PC-3 (cell line): ENCODE measurements at regions not wholly inside any gene's neighbourhood (a gene's known extent, or its start where the extent isn't known, plus 50 kb on each side); places are given as distances from the start of the nearest gene placed in this dataset.

Source experiments
- ATAC-seq: fragments of 200-7000 bp; cut with Tn5 transposase; 2 replicates; pipeline ENCODE4 v1.9.1; 2020; ENCODE audit warnings: mild to moderate bottlenecking, moderate library complexity
- BruUV-seq: library from RNA; stranded (reverse); fragments of 400-500 nt; replicated peaks from 2 replicates; lab custom pipeline; 2021; lab: Mats Ljungman, UMichigan
- CTCF ChIA-PET: fragments of 300-600 bp; sonication (Branson Sonifier 250); formaldehyde crosslinking; loops from one replicate; lab custom pipeline; 2022; ENCODE audit warnings: antibody characterized with exemption; lab: Charles Lee
- POLR2A ChIA-PET: fragments of 300-600 bp; sonication (Branson Sonifier 250); formaldehyde crosslinking; loops from one replicate; lab custom pipeline; 2022; ENCODE audit warnings: antibody characterized with exemption; ENCODE audit not compliant: unreplicated experiment; lab: Charles Lee
- DNase-seq: peaks from one replicate; pipeline ENCODE4 v3.0.0-alpha.2; 2015
- H2AFZ ChIP-seq: fragments of 300-600 bp; sonication (generic); 2 replicates; pipeline ENCODE4 v1.6.0; 2016; ENCODE audit warnings: antibody characterized with exemption, low read length
- H3F3A ChIP-seq: fragments of 300-600 bp; sonication (generic); one replicate; pipeline ENCODE4 v1.6.0; 2017; ENCODE audit warnings: antibody characterized with exemption, low read length, control low read depth, mild to moderate bottlenecking; ENCODE audit not compliant: unreplicated experiment
- H3K27ac ChIP-seq: fragments of 300-600 bp; sonication (generic); 2 replicates; pipeline ENCODE4 v1.5.1; 2016; ENCODE audit warnings: mild to moderate bottlenecking, low read length
- H3K27me3 ChIP-seq: fragments of 300-600 bp; sonication (generic); 2 replicates; pipeline ENCODE4 v1.6.1; 2016; ENCODE audit warnings: low read length, mixed read lengths
- H3K36me3 ChIP-seq: fragments of 300-600 bp; sonication (generic); 2 replicates; pipeline ENCODE4 v1.6.1; 2016; ENCODE audit warnings: low read depth, mixed run types, low read length, mixed read lengths
- H3K4me1 ChIP-seq: fragments of 300-600 bp; sonication (generic); 2 replicates; pipeline ENCODE4 v1.5.1; 2016; ENCODE audit warnings: low read length; ENCODE audit not compliant: insufficient read depth
- H3K4me2 ChIP-seq: fragments of 300-600 bp; sonication (generic); 2 replicates; pipeline ENCODE4 v1.6.0; 2016; ENCODE audit warnings: low read length
- H3K4me3 ChIP-seq: fragments of 300-600 bp; sonication (generic); 2 replicates; pipeline ENCODE4 v1.5.1; 2016; ENCODE audit warnings: mild to moderate bottlenecking, low read length, mixed read lengths
- H3K79me2 ChIP-seq: fragments of 300-600 bp; sonication (generic); 2 replicates; pipeline ENCODE4 v1.6.1; 2017; ENCODE audit warnings: low read length, mixed read lengths
- H3K9ac ChIP-seq: fragments of 300-600 bp; sonication (generic); 2 replicates; pipeline ENCODE4 v1.6.0; 2016; ENCODE audit warnings: mild to moderate bottlenecking, low read length
- H3K9me2 ChIP-seq: fragments of 300-600 bp; sonication (generic); replicated peaks from 2 replicates; pipeline ENCODE4 v1.6.1; 2016; ENCODE audit warnings: mixed run types, low read length, mixed read lengths
- H3K9me3 ChIP-seq: fragments of 300-600 bp; sonication (generic); 2 replicates; pipeline ENCODE4 v1.6.1; 2016; ENCODE audit warnings: low read length, mixed read lengths
- H4K20me1 ChIP-seq: fragments of 300-600 bp; sonication (generic); 2 replicates; pipeline ENCODE4 v1.6.1; 2016; ENCODE audit warnings: low read length, mixed read lengths
- CTCF ChIP-seq: fragments of 300-600 bp; sonication (generic); conservative IDR thresholded peaks from 2 replicates; pipeline ENCODE4 v1.5.1; 2017; ENCODE audit warnings: antibody characterized with exemption, low read depth, mild to moderate bottlenecking, low read length
- EZH2 ChIP-seq: fragments of 300-600 bp; sonication (generic); IDR thresholded peaks from one replicate; pipeline ENCODE4 v1.6.1; 2017; ENCODE audit warnings: antibody characterized with exemption, mild to moderate bottlenecking, low read length; ENCODE audit not compliant: unreplicated experiment
- EZH2phosphoT487 ChIP-seq: fragments of 300-600 bp; sonication (generic); IDR thresholded peaks from 2 replicates; pipeline ENCODE4 v1.6.1; 2018; ENCODE audit warnings: mild to moderate bottlenecking, antibody characterized with exemption, low read length, borderline replicate concordance
- intact Hi-C: fragments of 100-400 bp; cut with micrococcal nuclease; formaldehyde crosslinking; loops from 2 replicates; pipeline ENCODE4 v1.9.0; 2023

GRCh38 chr11:116062490-116063171 is 558.4 kb upstream of the CADM1 start:
- DNase-seq = no peak
- no peaks in the 10 kb centered on the region for H3K27me3 ChIP-seq
- H3K79me2 ChIP-seq = no peaks in the 10 kb centered on the region
- ChIA-PET CTCF (no interaction called here), POLR2A (no interaction called here)
- no peaks in the 10 kb centered on the region for H3F3A ChIP-seq
- no peaks in the 10 kb centered on the region for H4K20me1 ChIP-seq
- H3K9ac ChIP-seq = no peak overlapping the region
- H3K27ac ChIP-seq = no peak overlapping the region
- no peaks in the 10 kb centered on the region for H3K36me3 ChIP-seq
- no peak overlapping the region for H3K4me3 ChIP-seq
- H3K9me2 ChIP-seq = no peaks in the 10 kb centered on the region
- H3K9me3 ChIP-seq = 0 out of 2 replicates have a peak, but pooled peaks cover 17% of the 10 kb centered on the region
- no peaks in the 10 kb centered on the region for H3K4me1 ChIP-seq
- intact Hi-C loops = no loop called here
- no peak for TF ChIP-seq EZH2
- no peak overlapping the region for H2AFZ ChIP-seq
- ATAC-seq = no peak
- no peak overlapping the region for H3K4me2 ChIP-seq
- no TSS peak for BruUV-seq

- no peaks in the 10 kb centered on the region for H3K4me1 ChIP-seq
- DNase-seq = no peak
- H3K79me2 ChIP-seq = no peaks in the 10 kb centered on the region
- no peaks in the 10 kb centered on the region for H3K27me3 ChIP-seq
- H3K4me3 ChIP-seq = no peak overlapping the region
- no peak overlapping the region for H2AFZ ChIP-seq
- H3K9me3 ChIP-seq = 0 out of 2 replicates have a peak, but pooled peaks cover 16% of the 10 kb centered on the region
- no peak overlapping the region for H3K9ac ChIP-seq
- no peaks in the 10 kb centered on the region for H3K9me2 ChIP-seq
- H3K27ac ChIP-seq = no peak overlapping the region
- H4K20me1 ChIP-seq = no peaks in the 10 kb centered on the region
- H3K36me3 ChIP-seq = no peaks in the 10 kb centered on the region
- TF ChIP-seq EZH2phosphoT487 (no peak), CTCF (no peak), EZH2 (no peak)
- H3K4me2 ChIP-seq = no peak overlapping the region
- CTCF ChIA-PET = no interaction called here
- intact Hi-C loops = no loop called here
- POLR2A ChIA-PET = no interaction called here
- no TSS peak for BruUV-seq
- H3F3A ChIP-seq = no peaks in the 10 kb centered on the region
- no peak for ATAC-seq
Observed at GRCh38 chr11:116062129-116062489, 557.9 kb upstream of the CADM1 start.

- H3K36me3 ChIP-seq = no peaks in the 10 kb centered on the region
Observed at GRCh38 chr11:116061322-116061721, 557.1 kb upstream of the CADM1 start.

More at GRCh38 chr11:116061322-116061721, 557.1 kb upstream of the CADM1 start:
- no peak overlapping the region for H3K4me2 ChIP-seq
- TF ChIP-seq EZH2phosphoT487 (no peak), EZH2 (no peak), CTCF (no peak)
- DNase-seq (no peak), ATAC-seq (no peak)
- H3K27ac ChIP-seq = no peak overlapping the region
- no peaks in the 10 kb centered on the region for H4K20me1 ChIP-seq
- H3K4me1 ChIP-seq = no peaks in the 10 kb centered on the region
- POLR2A ChIA-PET = no interaction called here
- H3K9me2 ChIP-seq = no peaks in the 10 kb centered on the region
- H3K27me3 ChIP-seq = no peaks in the 10 kb centered on the region
- BruUV-seq = no TSS peak
- H2AFZ ChIP-seq = no peak overlapping the region
- CTCF ChIA-PET = no interaction called here
- H3K9ac ChIP-seq = no peak overlapping the region
- H3K79me2 ChIP-seq = no peaks in the 10 kb centered on the region
- H3K4me3 ChIP-seq = no peak overlapping the region
- H3K9me3 ChIP-seq = 0 out of 2 replicates have a peak, but pooled peaks cover 8% of the 10 kb centered on the region
- no peaks in the 10 kb centered on the region for H3F3A ChIP-seq
- intact Hi-C loops = no loop called here
